NCI-H2029 treated with DMSO at 0.1 percent for 48 hours (cell line): ENCODE measurements at regions not wholly inside any gene's neighbourhood (a gene's known extent, or its start where the extent isn't known, plus 50 kb on each side); places are given as distances from the start of the nearest gene placed in this dataset.

ENCODE experiments used
- DNase-seq: peaks from one replicate; lab custom pipeline; 2025; lab: John Stamatoyannopoulos, UW

DNA sequence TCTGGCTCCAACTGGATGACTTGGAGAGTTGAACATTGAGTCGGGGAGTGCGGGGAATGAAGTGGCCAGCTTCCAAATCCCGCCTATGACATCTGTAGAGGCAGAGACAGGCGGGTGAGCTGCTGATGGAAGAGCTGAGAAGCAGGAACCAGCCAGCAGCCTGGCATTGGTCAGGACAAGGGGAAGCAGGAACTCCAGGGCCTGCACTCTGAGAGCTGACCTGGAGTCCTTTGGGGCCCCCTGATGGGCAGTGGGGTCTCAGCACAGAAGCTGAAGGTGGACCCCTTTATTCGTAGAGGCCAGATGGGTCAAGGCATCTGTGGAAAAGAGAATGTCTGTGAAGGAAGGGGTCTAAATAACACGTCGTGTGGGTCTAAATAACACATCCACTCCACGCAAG is 57.0 kb downstream of the SEC61G start:
- no peak for DNase-seq

DNA sequence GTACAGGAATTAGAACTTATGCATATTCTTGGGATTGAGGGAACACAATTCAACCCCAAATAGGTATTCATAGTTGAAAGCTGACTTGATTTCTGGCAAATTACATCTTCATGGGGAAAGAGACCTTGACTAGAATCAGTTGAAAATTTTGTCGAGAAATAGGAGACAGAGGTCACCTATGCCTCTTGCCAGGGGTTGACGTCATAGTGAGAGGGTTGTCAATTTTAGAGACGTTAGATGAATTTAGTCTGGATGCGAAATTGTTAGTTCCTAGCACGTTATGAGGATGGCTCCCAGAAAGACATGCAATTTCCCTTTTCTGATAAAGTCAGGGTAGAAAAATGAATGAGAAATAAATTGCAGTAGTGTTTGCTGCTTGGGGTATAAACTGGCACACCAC is 59.3 kb downstream of the SEC61G start:
- DNase-seq, result no peak

DNA sequence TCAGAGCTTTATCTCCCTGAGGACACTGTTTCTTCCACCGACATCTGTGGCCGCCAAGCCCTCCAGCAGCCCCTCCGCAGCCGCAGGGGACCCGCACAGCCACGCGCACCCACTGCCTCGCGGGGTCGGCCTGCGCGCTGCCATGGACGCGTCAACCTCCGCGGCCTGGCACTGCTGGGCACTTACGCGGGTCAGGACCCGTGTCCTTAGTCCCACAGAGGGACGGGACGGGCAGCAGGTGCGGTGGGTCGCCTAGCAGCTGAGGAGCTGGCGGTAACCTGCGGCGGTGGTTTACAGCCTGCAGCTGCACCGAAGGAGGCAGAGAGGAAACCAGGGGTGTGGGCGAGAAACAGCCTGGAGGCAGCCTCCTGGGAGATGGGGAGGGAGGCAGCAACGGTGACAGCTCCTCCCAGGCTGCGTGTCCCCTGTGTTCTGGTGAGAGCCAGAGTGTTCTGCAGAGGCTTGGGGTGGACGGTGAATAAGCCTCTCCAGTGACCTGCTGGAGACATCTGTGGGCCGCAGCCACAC is 61.3 kb downstream of the SEC61G start:
- no peak for DNase-seq

DNA sequence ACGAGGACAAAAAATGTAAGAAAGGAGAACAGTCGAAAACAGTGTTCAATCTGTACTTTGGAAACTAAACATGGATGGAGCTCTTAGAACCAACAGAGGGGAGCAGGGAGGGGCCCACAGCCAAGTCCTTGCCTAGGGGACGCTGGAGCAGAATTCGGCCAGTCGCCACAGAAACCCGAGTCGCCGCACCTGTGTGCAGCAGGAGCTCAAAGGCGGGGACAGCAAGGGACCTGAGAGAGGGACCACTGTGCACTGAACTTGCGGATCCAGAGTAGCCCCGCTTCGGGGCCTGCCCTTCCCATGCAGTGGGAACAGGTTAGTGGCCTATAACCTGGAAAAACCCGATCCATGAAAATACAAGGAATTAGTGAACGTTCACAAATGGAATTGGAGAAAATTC is 68.1 kb downstream of the SEC61G start:
- DNase-seq, result no peak

DNA sequence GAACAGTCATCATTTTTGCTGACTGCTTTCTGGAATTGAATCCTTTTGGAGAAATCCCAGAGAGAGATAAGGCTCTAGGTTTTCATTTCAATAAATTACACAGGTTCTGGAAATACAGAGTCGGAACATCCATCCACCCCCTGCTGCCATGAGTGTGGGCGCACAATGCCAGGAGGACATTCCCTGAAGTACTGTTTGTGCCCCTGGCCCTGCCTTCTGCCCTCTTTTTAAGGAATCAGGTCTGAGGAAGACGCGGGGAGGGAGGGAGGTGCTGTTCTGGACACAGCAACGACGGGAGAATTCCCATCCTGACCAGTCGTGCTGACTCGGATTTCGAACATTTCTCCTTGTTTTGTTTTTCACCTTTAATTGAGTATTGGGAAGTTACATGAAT is 69.0 kb downstream of the SEC61G start:
- no peak for DNase-seq

DNA sequence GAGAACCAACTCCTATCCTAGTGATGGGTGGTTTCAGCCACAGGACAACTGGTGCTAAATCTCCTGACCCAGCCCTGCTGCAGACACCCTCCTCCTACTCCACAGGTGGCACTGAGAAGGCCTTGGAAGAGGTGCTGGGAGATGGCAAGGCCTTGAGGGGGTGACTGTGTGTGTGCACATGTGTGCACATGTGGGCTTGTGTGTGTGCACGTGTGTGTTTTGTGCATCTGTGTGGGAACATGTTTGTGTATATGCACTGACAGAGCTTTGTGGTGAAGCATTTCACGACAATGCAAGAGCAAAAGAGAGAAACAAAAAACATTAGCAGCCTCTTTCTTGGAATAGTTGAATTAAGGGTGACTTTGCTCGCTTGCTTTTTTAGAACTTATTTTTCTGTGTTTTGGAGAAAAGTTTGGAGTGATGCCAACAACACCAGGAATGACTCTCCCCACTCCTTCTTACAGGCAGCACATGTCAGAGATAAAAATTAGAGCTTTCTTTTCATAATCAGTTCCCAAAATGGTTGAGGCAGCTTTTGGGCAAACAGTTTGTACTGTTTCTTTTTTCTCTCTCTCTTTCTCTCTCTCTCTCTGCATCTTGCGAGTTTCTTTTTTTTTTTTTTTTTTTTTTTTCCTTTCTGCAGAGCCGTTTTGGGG is 69.5 kb downstream of the SEC61G start:
- DNase-seq, result no peak

DNA sequence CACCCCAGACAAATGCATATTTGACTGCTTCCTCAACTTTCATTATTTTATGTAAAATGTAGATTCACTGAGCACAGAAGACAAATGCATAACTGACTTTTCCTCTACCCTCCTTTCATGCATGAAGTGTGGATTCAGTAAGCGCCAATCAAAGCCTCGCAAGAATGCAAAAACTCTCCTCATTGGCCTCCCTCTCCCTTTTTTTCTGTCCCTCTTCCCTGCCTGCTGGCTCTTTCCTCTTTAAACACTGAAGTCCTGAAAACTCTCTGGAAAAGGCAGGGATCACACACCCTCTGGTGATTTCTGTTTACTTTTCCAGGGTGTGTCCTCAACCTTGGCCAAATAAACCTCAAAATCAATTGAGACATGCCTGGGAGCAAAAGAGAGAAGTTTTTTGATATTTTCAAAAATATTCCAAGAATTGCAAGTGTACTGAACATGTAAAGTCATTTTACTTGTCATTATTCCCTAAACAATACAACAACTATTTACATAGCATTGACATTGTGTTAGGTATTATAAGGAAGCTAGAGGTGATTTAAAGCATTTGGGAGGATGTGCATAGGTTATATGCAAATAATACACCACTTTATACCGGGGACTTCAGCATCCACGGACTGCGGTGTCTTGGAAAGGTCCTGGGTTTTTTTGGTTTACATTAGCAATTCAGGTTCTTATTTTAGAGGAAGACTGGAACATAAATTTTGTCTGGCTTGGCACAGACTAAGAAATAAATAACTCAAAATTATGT is 71.4 kb downstream of the SEC61G start:
- DNase-seq, result no peak

DNA sequence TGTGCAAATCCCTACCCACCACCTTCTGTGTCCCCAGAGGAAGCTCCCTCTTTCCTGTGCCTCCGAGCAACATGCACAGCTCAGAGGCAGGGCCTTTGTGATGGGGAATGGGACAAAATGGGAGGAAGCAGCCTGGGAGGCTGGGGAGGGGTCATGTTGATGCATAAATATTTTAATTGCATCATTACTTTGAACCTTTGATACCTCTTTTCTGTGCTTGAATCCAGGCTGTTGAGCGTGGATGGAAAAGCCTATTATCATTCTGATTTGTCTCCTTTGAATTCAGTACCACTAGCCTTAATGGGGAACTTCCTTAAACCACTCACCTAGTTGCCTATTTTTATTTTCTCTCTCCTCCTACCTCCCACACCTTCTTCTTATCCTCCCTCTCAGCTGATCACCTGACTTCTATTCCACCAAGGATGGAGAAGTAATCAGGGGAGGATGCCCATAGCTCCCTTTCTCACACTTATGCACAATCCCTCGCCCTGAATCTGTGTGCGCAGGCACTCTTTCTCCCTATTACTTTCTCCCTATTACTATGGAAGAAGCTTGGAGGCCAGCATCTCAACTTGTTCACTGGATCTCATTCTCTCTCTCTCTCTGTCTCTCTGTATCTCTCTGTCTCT is 78.5 kb downstream of the SEC61G start:
- no peak for DNase-seq

DNA sequence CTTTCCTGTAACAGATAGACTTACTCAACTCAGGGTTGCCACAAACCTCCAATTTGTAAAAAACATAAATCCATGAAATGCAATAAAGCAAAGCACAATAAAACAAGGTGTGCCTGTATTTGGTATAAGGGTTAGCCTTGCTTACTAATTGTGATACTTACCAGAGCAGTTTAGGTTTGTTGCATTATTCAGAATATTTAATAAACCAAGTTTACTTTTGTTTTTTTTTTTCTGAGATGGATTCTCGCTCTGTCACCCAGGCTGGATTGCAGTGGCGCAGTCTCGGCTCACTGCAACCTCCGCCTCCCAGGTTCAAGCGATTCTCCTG is 79.6 kb downstream of the SEC61G start:
- DNase-seq, result no peak

DNA sequence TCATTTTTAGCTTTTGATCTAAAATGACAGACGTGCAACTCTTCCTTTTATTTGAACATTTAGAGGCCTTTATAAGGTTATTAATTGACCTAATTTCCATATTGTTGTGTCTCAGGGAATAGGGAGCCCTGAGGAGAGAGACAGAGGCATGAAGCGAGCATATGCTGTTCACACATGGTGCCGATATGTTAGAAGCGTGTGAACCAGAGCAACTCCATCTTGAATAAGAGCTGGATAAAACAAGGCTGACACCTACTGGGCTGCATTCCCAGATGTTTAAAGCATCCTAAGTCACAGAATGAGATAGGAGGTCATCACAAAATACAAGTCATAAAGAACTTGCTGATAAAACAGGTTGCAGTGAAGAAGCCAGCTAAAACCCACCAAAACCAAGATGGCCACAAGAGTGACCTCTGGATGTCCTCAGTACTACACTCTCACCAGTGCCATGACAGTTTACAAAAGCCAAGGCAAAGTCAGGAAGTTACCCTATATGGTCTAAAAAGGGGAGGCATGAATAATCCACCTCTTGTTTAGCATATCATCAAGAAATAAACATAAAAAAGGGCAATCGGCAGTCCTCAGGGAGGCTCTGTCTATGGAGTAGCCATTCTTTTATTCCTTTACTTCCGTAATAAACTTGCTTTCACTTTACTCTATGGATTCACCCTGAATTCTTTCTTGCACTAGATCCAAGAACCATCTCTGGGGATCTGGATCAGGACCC is 80.1 kb downstream of the SEC61G start:
- DNase-seq, result no peak

DNA sequence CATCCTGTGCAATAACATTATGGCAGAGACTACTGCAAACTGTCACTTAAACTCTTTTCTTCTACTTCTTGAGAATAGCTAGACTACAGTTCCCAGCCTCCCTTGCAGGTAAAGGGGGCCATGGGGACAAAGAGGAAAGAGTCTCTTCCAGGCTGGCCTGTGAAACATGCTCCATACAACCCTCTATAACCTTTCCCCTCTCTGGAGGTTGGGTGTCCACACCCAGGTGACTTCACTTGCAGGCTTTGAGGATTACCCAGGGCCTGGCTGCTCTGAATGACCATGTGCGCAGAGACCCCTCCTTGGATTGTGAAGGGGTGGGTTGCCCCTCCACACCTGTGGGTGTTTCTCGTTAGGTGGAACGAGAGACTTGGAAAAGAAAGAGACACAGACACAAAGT is 84.1 kb downstream of the SEC61G start:
- no peak for DNase-seq

DNA sequence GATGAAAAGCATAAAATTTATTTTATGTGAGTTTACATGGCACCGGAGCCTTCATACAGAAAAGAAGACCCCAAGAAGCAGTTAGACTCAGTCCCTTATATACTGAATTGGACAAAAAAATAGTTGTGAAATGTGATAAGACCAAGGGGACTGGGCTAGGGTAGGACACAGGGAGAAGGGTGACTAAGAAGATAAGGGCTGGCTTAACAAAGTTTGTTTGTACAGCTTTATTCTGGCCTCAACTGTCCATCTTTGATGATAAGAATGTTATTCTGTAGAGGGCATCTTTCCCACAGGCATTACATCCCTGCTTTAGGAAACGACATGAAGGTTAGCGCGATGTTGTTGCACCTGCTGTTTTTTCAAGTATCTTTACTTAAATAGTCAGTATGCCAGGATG is 86.5 kb downstream of the SEC61G start:
- DNase-seq, result no peak

DNA sequence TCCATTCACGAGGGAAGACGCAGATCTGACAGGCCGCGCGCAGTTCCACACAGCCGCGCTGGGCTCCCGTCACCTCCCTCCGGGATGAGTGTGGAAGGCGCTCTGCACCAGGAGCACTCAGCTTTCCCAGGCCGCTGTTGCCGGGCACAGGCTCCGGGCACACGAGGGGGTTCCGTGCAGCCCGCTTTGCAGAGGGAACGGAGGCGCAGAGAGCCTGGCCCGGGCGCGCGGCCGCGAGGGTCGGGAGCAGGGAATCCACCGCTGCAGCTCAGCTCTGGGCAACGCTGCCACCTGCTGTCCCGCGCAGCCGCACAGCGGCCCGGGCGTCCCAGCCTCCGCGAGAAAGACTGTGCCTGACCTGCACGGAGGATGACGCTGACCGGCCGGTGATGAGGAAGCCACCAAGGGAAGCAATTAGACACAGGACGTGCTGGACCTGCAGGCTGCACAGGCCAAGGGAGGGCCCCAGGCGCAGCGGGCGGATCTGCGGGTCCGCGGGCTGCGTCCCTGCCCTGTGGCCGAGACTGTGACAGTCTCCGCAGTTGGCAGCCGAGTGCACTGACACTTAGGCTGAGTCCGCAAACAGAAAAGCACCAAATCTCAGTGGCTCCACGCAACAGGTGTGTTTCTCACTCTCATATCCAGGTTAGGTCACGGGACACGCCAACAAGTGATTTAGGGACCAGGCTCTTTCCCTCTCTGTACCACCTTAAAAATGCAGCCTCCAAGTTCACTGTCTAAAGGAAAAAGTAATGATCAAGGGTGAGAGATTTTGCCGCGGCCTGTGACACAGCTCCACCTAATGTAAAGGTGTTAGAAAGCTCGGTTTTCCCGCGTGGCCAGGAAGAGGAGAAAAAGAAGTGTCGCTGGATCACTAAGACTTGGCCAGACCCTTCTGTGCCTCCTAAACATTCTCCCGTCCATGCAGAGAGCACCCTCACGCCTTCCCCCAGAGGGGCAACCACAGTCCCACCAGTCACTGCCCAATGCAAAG is 94.5 kb downstream of the SEC61G start:
- peak; percentile 20 for DNase-seq

DNA sequence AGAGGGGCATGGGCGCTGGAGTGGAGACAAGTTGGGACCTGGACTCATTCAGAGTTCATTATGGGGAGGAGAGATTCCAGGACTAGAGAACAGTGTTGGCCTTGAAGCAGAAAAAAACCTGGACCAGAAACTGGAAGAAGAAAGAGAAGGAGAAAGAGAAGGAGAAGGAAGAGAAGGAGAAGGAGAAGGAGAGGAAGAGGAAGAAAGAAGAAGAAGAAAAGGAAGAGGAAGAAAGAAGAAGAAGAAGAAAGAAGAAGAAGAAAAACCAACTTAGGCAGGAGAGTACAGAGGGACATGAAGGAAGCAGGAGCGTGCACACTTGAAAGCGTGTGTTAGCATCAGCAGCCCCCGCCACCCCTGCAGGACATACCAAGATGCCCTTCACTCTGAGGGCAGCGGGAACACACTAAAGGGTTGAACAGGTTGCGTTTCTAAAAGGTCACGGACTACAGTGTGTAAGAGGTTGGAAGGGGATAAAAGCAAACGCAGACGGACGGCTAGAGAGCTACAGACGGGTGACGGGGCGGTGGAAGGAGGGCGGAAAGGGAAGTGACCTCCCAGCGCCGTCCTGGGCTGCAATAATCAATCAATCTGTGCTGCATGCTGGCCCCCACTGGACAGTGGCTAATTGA is 95.3 kb downstream of the SEC61G start:
- no peak for DNase-seq

DNA sequence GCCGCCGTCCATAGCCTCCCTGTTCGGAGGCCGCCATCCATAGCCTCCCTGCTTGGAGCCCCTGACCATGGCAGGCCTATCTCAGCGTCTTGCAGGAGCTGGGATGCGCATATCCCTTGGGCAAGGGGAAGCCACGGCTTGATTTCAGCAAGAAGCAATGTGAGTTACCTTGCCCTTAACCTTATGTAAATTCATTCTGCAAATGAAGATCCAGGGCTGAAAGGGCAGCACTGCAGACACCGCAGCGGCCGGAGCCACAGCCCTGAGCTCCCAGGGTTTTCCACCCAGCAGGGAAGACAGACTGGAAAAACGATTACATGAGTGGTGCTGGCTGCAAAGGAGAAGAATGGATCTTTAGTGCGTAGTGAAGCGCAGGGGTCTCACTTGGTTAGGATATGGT is 95.8 kb downstream of the SEC61G start:
- DNase-seq, result no peak

DNA sequence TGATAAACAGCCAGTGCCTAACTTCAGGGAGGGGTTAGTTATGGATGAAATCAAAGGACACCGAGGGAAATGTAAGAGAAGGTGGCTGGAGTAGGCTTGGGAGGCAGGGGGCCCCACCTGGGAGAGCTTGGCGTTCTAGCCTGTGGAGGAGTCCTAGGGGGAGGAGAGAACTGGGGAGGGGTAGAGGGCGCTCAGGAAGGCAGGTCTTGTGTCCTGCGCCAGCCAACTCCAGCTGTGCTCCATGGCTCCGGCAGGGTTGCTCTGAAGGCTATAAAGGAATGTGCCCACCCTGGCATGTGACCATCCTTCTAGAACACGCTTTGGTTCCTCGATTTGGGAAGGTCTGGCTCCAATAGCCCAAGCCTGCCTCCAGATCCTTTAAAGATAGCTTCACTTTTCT is 96.3 kb downstream of the SEC61G start:
- no peak for DNase-seq

DNA sequence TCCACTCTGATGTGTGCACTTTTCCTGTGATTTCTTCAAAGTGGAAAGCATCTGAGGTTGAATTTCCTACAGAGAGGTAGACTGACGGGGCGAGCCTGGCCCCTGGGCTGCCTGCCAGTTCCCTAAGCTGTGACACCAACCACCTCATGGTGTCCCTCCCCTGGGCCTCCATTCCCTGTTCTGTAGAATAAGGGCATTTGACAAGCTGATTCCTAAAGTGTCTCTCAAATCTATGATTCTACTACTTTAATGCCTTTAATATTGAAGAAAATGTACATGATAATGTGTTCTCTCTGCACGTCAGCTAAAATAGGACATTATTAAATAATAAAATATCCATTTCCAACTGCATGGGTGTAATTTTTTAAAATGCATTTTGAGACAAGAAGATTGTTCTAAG is 105.1 kb downstream of the SEC61G start:
- DNase-seq, result no peak

DNA sequence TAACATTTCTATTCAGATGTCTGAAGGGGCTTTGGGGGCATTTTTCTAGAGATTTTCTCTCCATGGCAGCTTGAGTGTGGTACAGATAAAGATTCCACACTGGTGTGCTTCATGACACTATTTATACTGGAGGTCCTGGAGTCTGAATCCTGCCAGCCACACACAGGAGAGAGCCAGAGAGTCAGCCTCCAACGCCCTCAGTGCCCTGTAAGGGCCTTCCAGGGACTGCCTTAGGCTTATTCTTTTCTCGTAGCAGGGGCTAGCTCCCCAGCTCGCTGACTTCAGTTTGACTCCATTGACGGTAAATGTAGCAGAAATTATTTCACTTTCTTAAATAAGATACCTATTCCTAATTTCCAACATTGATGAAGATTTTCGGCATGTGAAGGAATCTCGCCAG is 100.9 kb downstream of the VSTM2A start:
- DNase-seq, result no peak

DNA sequence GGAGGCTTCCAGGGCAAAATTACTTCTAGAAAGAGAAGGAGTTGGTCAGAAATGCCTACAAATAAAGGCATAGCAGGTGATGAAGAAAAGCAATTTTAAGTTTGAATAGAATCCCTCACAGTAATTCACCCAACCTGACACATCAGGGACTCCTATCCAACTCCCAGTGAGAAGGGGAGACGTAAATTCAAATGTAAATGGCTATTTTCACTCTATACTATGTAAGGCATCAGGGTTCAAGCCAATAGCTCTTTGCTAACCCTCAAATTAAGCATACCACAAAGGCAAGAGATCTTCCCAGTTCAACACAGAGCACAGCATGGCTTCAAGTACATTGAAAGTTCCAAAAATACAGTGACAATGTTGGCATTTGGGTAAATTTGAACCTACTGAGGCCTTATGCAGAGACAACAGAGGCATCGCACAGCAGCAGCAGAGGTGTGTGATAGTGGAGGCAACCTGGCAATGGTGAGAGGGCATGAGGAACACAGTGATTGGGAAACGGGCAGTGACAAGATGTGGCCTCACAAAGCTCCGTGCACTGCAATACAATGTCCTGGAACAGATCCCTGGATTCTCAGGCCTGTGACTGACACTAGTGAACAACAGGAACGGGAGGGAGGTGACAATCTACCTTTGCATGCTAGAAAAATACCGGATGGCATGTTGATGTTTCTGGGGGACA is 95.7 kb downstream of the VSTM2A start:
- DNase-seq, result no peak

DNA sequence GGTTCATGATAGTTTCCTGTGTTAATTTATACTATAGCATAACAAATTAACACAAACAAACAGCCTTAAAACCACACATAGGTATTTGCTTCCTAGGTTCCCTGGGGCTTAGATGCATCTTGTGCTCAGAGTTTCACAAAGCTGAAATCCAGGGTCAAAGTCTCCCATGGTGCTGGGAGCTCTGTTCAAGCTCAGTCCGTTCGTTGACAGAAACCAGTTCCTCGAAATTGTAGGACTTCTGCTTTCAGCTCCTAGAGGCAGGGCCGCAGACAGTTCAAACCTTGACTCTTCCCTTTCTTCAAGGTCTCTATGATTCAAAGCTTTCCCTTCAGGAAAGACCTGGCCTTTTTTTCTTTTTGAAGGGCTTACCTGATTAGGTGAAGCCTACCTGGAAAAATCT is 90.5 kb downstream of the VSTM2A start:
- no peak for DNase-seq
